ENCODE measurements at regions not wholly inside any gene's neighbourhood (a gene's known extent, or its start where the extent isn't known, plus 50 kb on each side); places are given as distances from the start of the nearest gene placed in this dataset.

- Histone ChIP-seq H3K4me3 (no peak overlapping the region), H3K36me3 (no peaks in the 10 kb centered on the region), H3K27ac (replicated peaks) (no peak overlapping the region), H3K9me3 (replicated peaks) (peaks cover 4% of the 10 kb centered on the region), H3K4me1 (no peaks in the 10 kb centered on the region), H3K27me3 (ENCODE audit: low read depth) (no peaks in the 10 kb centered on the region)
- intact Hi-C loops (cut with micrococcal nuclease) = no loop called here
- DNase-seq = no peak
- TF ChIP-seq CTCF (IDR thresholded peaks at IDR 0.05; ENCODE audit: borderline replicate concordance) = no peak
Measured at GRCh38 chr13:53854321-53854720, 825.7 kb downstream of the OLFM4 start.

GRCh38 chr13:53856573-53857195 is 828.1 kb downstream of the OLFM4 start:
- H3K27ac ChIP-seq (replicated peaks) = no peak overlapping the region
- peaks cover 4% of the 10 kb centered on the region for H3K9me3 ChIP-seq (replicated peaks)
- DNase-seq = no peak
- no peaks in the 10 kb centered on the region for H3K36me3 ChIP-seq
- no peaks in the 10 kb centered on the region for H3K27me3 ChIP-seq (ENCODE audit: low read depth)
- TF ChIP-seq CTCF (IDR thresholded peaks at IDR 0.05; ENCODE audit: borderline replicate concordance) = no peak
- H3K4me1 ChIP-seq = no peaks in the 10 kb centered on the region
- intact Hi-C loops (cut with micrococcal nuclease) = no loop called here
- H3K4me3 ChIP-seq = no peak overlapping the region

GRCh38 chr13:53863520-53863919 is 834.9 kb downstream of the OLFM4 start:
- Histone ChIP-seq H3K4me3 (no peak overlapping the region), H3K27me3 (ENCODE audit: low read depth) (no peaks in the 10 kb centered on the region), H3K27ac (replicated peaks) (no peak overlapping the region), H3K9me3 (replicated peaks) (no peaks in the 10 kb centered on the region), H3K36me3 (no peaks in the 10 kb centered on the region), H3K4me1 (no peaks in the 10 kb centered on the region)
- DNase-seq = no peak
- TF ChIP-seq CTCF (IDR thresholded peaks at IDR 0.05; ENCODE audit: borderline replicate concordance) = no peak
- intact Hi-C loops (cut with micrococcal nuclease) = no loop called here

GRCh38 chr13:53873558-53873957 is 844.9 kb downstream of the OLFM4 start:
- no peak for TF ChIP-seq CTCF (IDR thresholded peaks at IDR 0.05; ENCODE audit: borderline replicate concordance)
- H3K4me1 ChIP-seq = no peaks in the 10 kb centered on the region
- intact Hi-C loops (cut with micrococcal nuclease) = no loop called here
- H3K27ac ChIP-seq (replicated peaks) = no peak overlapping the region
- no peaks in the 10 kb centered on the region for H3K9me3 ChIP-seq (replicated peaks)
- no peaks in the 10 kb centered on the region for H3K36me3 ChIP-seq
- no peak for DNase-seq
- H3K4me3 ChIP-seq = no peak overlapping the region
- no peaks in the 10 kb centered on the region for H3K27me3 ChIP-seq (ENCODE audit: low read depth)

- Histone ChIP-seq H3K36me3 (no peaks in the 10 kb centered on the region), H3K27me3 (ENCODE audit: low read depth) (no peaks in the 10 kb centered on the region), H3K4me1 (no peaks in the 10 kb centered on the region), H3K9me3 (replicated peaks) (peaks cover 8% of the 10 kb centered on the region), H3K4me3 (no peak overlapping the region), H3K27ac (replicated peaks) (no peak overlapping the region)
- DNase-seq = no peak
- TF ChIP-seq CTCF (IDR thresholded peaks at IDR 0.05; ENCODE audit: borderline replicate concordance) = no peak
- intact Hi-C loops (cut with micrococcal nuclease) = no loop called here
Measured at GRCh38 chr13:53878861-53879260, 850.2 kb downstream of the OLFM4 start.
